Astrocyte of the spinal cord (primary cell): ENCODE measurements at regions not wholly inside any gene's neighbourhood (a gene's known extent, or its start where the extent isn't known, plus 50 kb on each side); places are given as distances from the start of the nearest gene placed in this dataset.

ENCODE experiments used
- DNase-seq: peaks from one replicate; pipeline ENCODE4 v3.0.0; 2011; ENCODE audit warnings: low read depth, low spot score
- H3K4me3 ChIP-seq: 2 replicates; pipeline ENCODE4 v1.5.1; 2011; ENCODE audit warnings: low read depth, mild to moderate bottlenecking, low read length, moderate library complexity
- in situ Hi-C: cut with HindIII; loops from 2 replicates; pipeline ENCODE4 v1.10.0; 2017; ENCODE audit warnings: low sequenced_read_pairs
- TF ChIP-seq, protein P1 (sequence below): IDR thresholded peaks from 2 replicates; pipeline ENCODE4 v1.5.1; 2012; ENCODE audit warnings: low read depth, mild to moderate bottlenecking, low read length, inconsistent platforms

DNA sequence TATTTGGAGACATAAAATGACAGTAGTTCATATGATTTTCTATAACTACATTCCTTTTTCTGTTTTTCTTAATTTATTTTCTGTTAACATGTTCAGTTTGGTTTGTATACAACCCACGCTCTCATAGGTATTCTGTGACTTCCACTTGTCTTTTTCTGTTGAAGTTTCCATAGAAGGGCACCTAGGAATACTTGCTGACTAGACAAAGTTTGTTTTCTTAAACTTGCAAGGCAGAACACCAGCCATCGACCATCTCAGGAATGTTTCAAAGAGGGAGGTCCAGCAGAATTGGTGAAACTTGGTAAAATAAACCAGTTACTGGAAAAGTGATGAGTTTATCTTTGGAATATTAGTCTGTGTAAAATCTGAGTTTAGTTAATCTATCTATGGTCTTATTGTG is 403.2 kb upstream of the CADM2 start:
- in situ Hi-C loops, result no loop called here
- TF ChIP-seq, protein P1, sequence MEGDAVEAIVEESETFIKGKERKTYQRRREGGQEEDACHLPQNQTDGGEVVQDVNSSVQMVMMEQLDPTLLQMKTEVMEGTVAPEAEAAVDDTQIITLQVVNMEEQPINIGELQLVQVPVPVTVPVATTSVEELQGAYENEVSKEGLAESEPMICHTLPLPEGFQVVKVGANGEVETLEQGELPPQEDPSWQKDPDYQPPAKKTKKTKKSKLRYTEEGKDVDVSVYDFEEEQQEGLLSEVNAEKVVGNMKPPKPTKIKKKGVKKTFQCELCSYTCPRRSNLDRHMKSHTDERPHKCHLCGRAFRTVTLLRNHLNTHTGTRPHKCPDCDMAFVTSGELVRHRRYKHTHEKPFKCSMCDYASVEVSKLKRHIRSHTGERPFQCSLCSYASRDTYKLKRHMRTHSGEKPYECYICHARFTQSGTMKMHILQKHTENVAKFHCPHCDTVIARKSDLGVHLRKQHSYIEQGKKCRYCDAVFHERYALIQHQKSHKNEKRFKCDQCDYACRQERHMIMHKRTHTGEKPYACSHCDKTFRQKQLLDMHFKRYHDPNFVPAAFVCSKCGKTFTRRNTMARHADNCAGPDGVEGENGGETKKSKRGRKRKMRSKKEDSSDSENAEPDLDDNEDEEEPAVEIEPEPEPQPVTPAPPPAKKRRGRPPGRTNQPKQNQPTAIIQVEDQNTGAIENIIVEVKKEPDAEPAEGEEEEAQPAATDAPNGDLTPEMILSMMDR, result no peak
- no peak for DNase-seq
- H3K4me3 ChIP-seq, result no peak overlapping the region

DNA sequence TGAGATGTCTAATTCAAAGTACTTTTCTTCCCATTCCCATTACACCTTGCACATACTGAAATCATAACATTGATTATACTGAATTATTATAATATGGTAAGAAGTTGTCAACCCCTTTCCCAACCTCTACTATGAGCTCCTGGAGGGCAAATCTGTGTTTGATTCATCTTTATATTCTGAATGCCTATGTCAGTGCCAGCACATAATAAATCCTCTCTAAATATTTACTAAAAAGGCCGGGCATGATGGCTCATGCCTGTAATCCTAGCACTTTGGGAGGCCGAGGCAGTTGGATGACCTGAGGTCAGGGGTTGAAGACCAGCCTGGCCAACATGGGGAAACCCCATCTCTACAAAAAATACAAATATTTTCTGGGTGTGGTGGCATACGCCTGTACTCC is 392.5 kb upstream of the CADM2 start:
- no peak for DNase-seq
- TF ChIP-seq, protein P1, result no peak
- no peak overlapping the region for H3K4me3 ChIP-seq
- in situ Hi-C loops, result no loop called here

DNA sequence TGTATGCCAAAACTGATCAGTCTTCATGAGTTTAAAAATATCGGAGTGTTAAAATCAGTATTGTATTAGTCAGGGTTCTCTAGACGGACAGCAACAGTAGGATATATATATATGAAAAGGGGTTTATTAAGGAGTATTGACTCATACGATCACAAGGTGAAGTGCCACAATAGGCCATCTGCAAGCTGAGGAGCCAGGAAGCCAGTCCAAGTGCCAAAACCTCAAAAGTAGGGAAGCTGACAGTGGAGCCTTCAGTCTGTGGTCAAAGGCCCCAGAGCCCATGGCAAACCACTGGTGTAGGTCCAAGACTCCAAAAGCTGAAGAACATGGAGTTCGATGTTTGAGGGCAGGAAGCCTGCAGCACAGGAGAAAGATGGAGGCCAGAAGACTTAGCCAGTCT is 391.0 kb upstream of the CADM2 start:
- in situ Hi-C loops, result no loop called here
- TF ChIP-seq, protein P1, result no peak
- DNase-seq, result no peak
- H3K4me3 ChIP-seq, result no peak overlapping the region

DNA sequence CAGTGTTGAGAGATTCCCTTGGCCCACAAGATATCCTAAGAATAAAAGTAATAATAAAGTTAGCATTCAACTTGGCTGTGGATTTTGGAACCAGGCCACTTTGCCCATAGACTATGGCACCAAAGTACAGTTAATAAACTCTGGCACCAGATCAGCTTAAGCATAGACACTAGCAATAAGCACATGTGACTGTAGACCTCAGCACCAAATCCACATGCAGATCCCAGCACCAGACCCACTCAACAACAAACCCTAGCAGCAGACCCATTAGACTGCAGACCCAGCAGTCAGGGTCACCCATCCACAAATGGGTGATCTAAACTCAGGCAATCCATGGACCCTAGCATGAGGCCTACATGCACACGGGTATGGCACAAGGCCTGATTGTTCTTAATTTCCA is 384.8 kb upstream of the CADM2 start:
- H3K4me3 ChIP-seq, result no peak overlapping the region
- in situ Hi-C loops, result no loop called here
- DNase-seq, result no peak
- TF ChIP-seq, protein P1, result no peak

DNA sequence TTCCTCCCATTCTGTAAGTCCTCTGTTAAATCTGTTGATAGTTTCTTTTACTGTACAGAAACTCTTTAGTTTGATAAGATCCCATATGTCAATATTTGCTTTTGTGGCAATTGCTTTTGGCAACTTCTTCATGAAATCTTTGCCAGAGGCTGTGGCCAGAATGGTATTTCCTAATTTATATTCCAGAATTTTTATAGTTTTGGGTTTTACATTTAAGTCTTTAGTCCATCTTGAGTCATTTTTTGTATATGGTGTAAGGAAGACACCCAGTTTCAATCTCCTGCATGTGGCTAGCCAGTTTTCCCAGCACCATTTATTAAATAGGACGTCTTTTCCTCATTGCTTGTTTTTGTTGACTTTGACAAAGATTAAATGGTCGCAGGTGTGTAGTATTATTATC is 372.4 kb upstream of the CADM2 start:
- TF ChIP-seq, protein P1, result no peak
- DNase-seq, result no peak
- no peak overlapping the region for H3K4me3 ChIP-seq

DNA sequence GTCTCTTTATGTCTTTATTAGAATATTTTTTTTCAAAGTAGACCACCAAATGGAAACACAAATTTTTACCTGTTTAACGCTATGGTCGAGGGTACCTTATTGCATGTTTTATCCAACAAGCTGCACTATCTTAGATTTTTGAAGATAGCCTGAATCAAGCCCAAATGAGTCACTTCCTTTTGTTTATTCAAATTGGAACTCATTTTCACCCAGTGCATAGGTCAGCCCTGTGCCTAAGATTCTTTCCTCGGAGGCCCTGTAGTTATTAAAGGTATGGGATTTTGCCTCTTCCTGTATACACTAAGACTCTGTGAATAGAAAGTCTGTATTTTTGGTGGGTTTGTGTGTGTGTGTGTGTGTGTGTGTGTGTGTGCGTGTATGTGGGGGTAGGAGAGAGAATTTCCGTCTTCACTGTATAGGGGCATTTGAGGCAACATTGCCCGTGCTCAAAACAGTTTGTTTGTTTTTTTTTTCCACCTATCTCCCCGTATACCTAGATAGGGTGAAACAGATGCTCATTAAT is 358.0 kb upstream of the CADM2 start:
- TF ChIP-seq, protein P1, result no peak
- in situ Hi-C loops, result no loop called here
- H3K4me3 ChIP-seq, result no peak overlapping the region
- no peak for DNase-seq

More for the DNA sequence above, 372.4 kb upstream of the CADM2 start:
- in situ Hi-C loops, result no loop called here

DNA sequence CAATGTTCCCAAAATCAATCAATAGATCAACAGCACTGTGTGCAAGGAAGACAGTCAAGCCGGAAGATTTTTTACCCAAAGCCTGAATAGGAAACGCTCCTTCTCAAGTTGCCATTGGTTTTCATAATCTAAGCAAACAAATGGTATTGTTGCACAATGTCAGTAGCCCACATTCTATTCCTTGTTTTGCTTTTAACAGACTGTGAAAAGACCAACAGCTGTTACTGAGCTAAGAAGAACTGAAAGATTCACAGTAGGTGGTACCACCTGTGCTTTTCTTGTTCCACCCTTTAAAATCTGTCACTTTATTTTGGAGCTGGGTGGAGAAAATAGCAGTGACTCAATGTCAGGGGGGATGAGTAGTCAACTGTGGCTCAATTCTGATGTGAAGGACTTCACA is 357.5 kb upstream of the CADM2 start:
- peak; percentile 31 for DNase-seq
- in situ Hi-C loops, result no loop called here
- TF ChIP-seq, protein P1, result no peak
- no peak overlapping the region for H3K4me3 ChIP-seq
